ENCODE measurements at regions not wholly inside any gene's neighbourhood (a gene's known extent, or its start where the extent isn't known, plus 50 kb on each side); places are given as distances from the start of the nearest gene placed in this dataset.

GRCh38 chr5:96340357-96340756 is 92.7 kb downstream of the PCSK1 start:
- DNase-seq: no peak

GRCh38 chr5:96339862-96340261 is 93.2 kb downstream of the PCSK1 start:
- DNase-seq: no peak

- no peak for DNase-seq
These were observed 94.2 kb downstream of the PCSK1 start for GRCh38 chr5:96338624-96339415.

- no peak for DNase-seq
These were observed 95.0 kb downstream of the PCSK1 start for GRCh38 chr5:96338091-96338490.

- no peak for DNase-seq
These were observed 95.8 kb downstream of the PCSK1 start for GRCh38 chr5:96337048-96337781.

- peak; percentile 54 to 63 for DNase-seq
These were observed 96.6 kb downstream of the PCSK1 start for GRCh38 chr5:96336351-96336985.

- no peak for DNase-seq
These were observed 97.2 kb downstream of the PCSK1 start for GRCh38 chr5:96335873-96336272.

GRCh38 chr5:96333391-96333790 is 99.7 kb downstream of the PCSK1 start:
- DNase-seq: no peak

- DNase-seq: no peak
These were observed 100.3 kb downstream of the PCSK1 start for GRCh38 chr5:96332535-96333366.

- no peak for DNase-seq
These were observed 101.2 kb downstream of the PCSK1 start for GRCh38 chr5:96331681-96332361.

- DNase-seq: no peak
These were observed 101.8 kb downstream of the PCSK1 start for GRCh38 chr5:96331210-96331609.

- no peak for DNase-seq
These were observed 102.4 kb downstream of the PCSK1 start for GRCh38 chr5:96330530-96331140.

- no peak for DNase-seq
These were observed 103.0 kb downstream of the PCSK1 start for GRCh38 chr5:96329886-96330529.

- no peak for DNase-seq
These were observed 103.8 kb downstream of the PCSK1 start for GRCh38 chr5:96329289-96329688.

GRCh38 chr5:96327722-96328121 is 105.3 kb downstream of the PCSK1 start:
- no peak for DNase-seq

- DNase-seq: no peak
These were observed 106.1 kb downstream of the PCSK1 start for GRCh38 chr5:96326902-96327301.

GRCh38 chr5:96324708-96325107 is 108.3 kb downstream of the PCSK1 start:
- DNase-seq: no peak

- no peak for DNase-seq
These were observed 110.2 kb downstream of the PCSK1 start for GRCh38 chr5:96322865-96323264.

- DNase-seq: no peak
These were observed 110.8 kb downstream of the PCSK1 start for GRCh38 chr5:96322217-96322616.

- no peak for DNase-seq
These were observed 111.7 kb downstream of the PCSK1 start for GRCh38 chr5:96321345-96321744.

GRCh38 chr5:96320797-96321196 is 112.3 kb downstream of the PCSK1 start:
- DNase-seq: no peak
